H1 (cell line): ENCODE measurements at regions not wholly inside any gene's neighbourhood (a gene's known extent, or its start where the extent isn't known, plus 50 kb on each side); places are given as distances from the start of the nearest gene placed in this dataset.
A peak's percentile ranks its signal among the peaks of the same experiment; 100 is the strongest.

Experiments used
- CTCF ChIA-PET: fragments of 300-600 bp; sonication (Branson Sonifier 250); formaldehyde crosslinking; loops from one replicate; lab custom pipeline; 2021; ENCODE audit not compliant: partially characterized antibody; lab: Charles Lee
- POLR2A ChIA-PET: fragments of 300-600 bp; sonication (Branson Sonifier 250); formaldehyde crosslinking; loops from one replicate; lab custom pipeline; 2021; ENCODE audit warnings: inconsistent platforms; ENCODE audit not compliant: partially characterized antibody; lab: Charles Lee
- DNase-seq, 2 experiments: peaks; one replicate each; pipeline versions ENCODE4 v3.0.0 to v3.0.0-alpha.2; 2010 to 2022; ENCODE audit warnings: low spot score in 2 of 2, low read depth in 1 of 2, mixed read lengths in 1 of 2
- FAIRE-seq: peaks from 2 replicates; lab custom pipeline; 2011; peaks lifted over from hg19 to GRCh38; lab: Jason Lieb, UNC
- H2AFZ ChIP-seq: 2 replicates; pipeline ENCODE4 v1.8.1; 2012; ENCODE audit warnings: low read length, inconsistent platforms
- H2AK5ac ChIP-seq: 2 replicates; pipeline ENCODE4 v1.6.1; 2013; ENCODE audit warnings: low read depth, low read length
- H2BK120ac ChIP-seq: replicated peaks from 2 replicates; pipeline ENCODE3; 2013; ENCODE audit warnings: low read depth, low read length, inconsistent platforms
- H2BK12ac ChIP-seq: 2 replicates; pipeline ENCODE4 v1.6.1; 2013; ENCODE audit warnings: low read depth, low read length
- H2BK15ac ChIP-seq: 2 replicates; pipeline ENCODE4 v1.6.1; 2013; ENCODE audit warnings: low read length
- H2BK20ac ChIP-seq: 2 replicates; pipeline ENCODE4 v1.6.1; 2013; ENCODE audit warnings: low read length
- H2BK5ac ChIP-seq: 2 replicates; pipeline ENCODE4 v1.6.1; 2013; ENCODE audit warnings: low read depth, low read length
- H3K14ac ChIP-seq: 2 replicates; pipeline ENCODE4 v1.6.1; 2013; ENCODE audit warnings: inconsistent platforms; ENCODE audit not compliant: insufficient read length
- H3K18ac ChIP-seq: 2 replicates; pipeline ENCODE4 v1.6.1; 2013; ENCODE audit warnings: low read length; ENCODE audit errors: extremely low read depth
- H3K23ac ChIP-seq: 2 replicates; pipeline ENCODE4 v1.6.1; 2013; ENCODE audit warnings: inconsistent platforms; ENCODE audit not compliant: insufficient read length
- H3K23me2 ChIP-seq: 2 replicates; pipeline ENCODE4 v1.6.1; 2013; ENCODE audit warnings: low read depth, low read length
- H3K27ac ChIP-seq: 2 replicates; pipeline ENCODE4 v1.6.1; 2011; ENCODE audit warnings: low read depth, low read length, inconsistent platforms
- H3K27me3 ChIP-seq, 4 experiments: replicated peaks in 1 of 4; 1 replicate in 1 of 4; 2 replicates in 3 of 4; pipeline versions ENCODE4 v1.6.1 to v1.8.1; 2011 to 2013; ENCODE audit warnings: low read length in 3 of 4, mild to moderate bottlenecking in 3 of 4, inconsistent platforms in 2 of 4, mixed read lengths in 2 of 4, moderate library complexity in 1 of 4; ENCODE audit not compliant: control insufficient read depth in 3 of 4, insufficient read depth in 3 of 4; ENCODE audit errors: extremely low read depth in 1 of 4
- H3K36me3 ChIP-seq, 4 experiments: 2 replicates each; pipeline versions ENCODE4 v1.6.1 to v1.8.1; 2011 to 2013; ENCODE audit warnings: mild to moderate bottlenecking in 4 of 4, low read length in 3 of 4, moderate library complexity in 2 of 4, control low read depth in 1 of 4, inconsistent platforms in 1 of 4; ENCODE audit not compliant: insufficient read depth in 4 of 4, control insufficient read depth in 2 of 4
- H3K4ac ChIP-seq: replicated peaks from 2 replicates; pipeline ENCODE3; 2013; ENCODE audit warnings: low read length, low read depth, mixed read lengths, inconsistent platforms; ENCODE audit not compliant: insufficient read length
- H3K4me1 ChIP-seq, 4 experiments: replicated peaks in 1 of 4; 1 replicate in 1 of 4; 2 replicates in 3 of 4; pipeline versions ENCODE4 v1.6.1 to v1.8.1; 2011 to 2013; ENCODE audit warnings: low read length in 3 of 4, inconsistent platforms in 2 of 4, mixed read lengths in 1 of 4; ENCODE audit not compliant: insufficient read depth in 4 of 4, control insufficient read depth in 3 of 4
- H3K4me2 ChIP-seq, 2 experiments: 2 replicates each; pipeline versions ENCODE4 v1.6.1 to v1.8.1; 2011 to 2013; ENCODE audit warnings: low read depth in 2 of 2, low read length in 2 of 2, control low read depth in 1 of 2, inconsistent platforms in 1 of 2, mild to moderate bottlenecking in 1 of 2; ENCODE audit not compliant: insufficient read depth in 1 of 2
- H3K4me3 ChIP-seq, 4 experiments: fragments of 200-600, 300-600 bp in 1 of 4; sonication (generic), shearing (Covaris generic), sonication (Bioruptor Twin) in 1 of 4; 2 replicates each; pipeline versions ENCODE4 v1.5.1 to v1.8.1; 2011 to 2016; ENCODE audit warnings: low read length in 4 of 4, low read depth in 3 of 4, control low read depth in 2 of 4, inconsistent platforms in 2 of 4, mild to moderate bottlenecking in 2 of 4, mixed read lengths in 1 of 4, moderate library complexity in 1 of 4; ENCODE audit not compliant: insufficient read depth in 2 of 4; ENCODE audit errors: extremely low read depth in 1 of 4
- H3K56ac ChIP-seq: replicated peaks from 2 replicates; pipeline ENCODE3; 2013; ENCODE audit warnings: low read depth, mild to moderate bottlenecking, mixed read lengths, low read length, inconsistent platforms; ENCODE audit not compliant: insufficient read length
- H3K79me1 ChIP-seq: 2 replicates; pipeline ENCODE4 v1.6.1; 2013; ENCODE audit warnings: low read depth, low read length, control low read depth
- H3K79me2 ChIP-seq, 2 experiments: 2 replicates each; pipeline versions ENCODE4 v1.6.1 to v1.8.1; 2012 to 2013; ENCODE audit warnings: low read length in 2 of 2, mild to moderate bottlenecking in 2 of 2, inconsistent platforms in 1 of 2; ENCODE audit not compliant: insufficient read depth in 2 of 2, control insufficient read depth in 1 of 2
- H3K9ac ChIP-seq, 4 experiments: replicated peaks in 1 of 4; 1 replicate in 1 of 4; 2 replicates in 3 of 4; pipeline versions ENCODE4 v1.6.1 to v1.8.1; 2011 to 2013; ENCODE audit warnings: low read depth in 3 of 4, low read length in 3 of 4, control low read depth in 2 of 4, mild to moderate bottlenecking in 2 of 4, moderate library complexity in 2 of 4, inconsistent platforms in 1 of 4; ENCODE audit errors: extremely low read depth in 1 of 4
- H3K9me3 ChIP-seq, 2 experiments: 2 replicates each; pipeline versions ENCODE4 v1.6.1 to v1.8.1; 2012 to 2013; ENCODE audit warnings: mild to moderate bottlenecking in 2 of 2, moderate library complexity in 2 of 2, control low read depth in 1 of 2, inconsistent platforms in 1 of 2, low read depth in 1 of 2, low read length in 1 of 2, mixed read lengths in 1 of 2; ENCODE audit not compliant: insufficient read depth in 2 of 2
- H4K20me1 ChIP-seq, 2 experiments: replicated peaks in 1 of 2; 2 replicates each; pipeline versions ENCODE3 to v1.8.1; 2011 to 2013; ENCODE audit warnings: inconsistent platforms in 2 of 2, low read length in 2 of 2, mild to moderate bottlenecking in 1 of 2; ENCODE audit not compliant: insufficient read depth in 2 of 2, control insufficient read depth in 1 of 2
- H4K5ac ChIP-seq: 2 replicates; pipeline ENCODE4 v1.6.1; 2013; ENCODE audit warnings: low read length, low read depth, mixed read lengths, inconsistent platforms; ENCODE audit not compliant: insufficient read length
- H4K8ac ChIP-seq: 2 replicates; pipeline ENCODE4 v1.8.0; 2013; ENCODE audit warnings: mild to moderate bottlenecking, moderate library complexity, low read length, inconsistent platforms; ENCODE audit not compliant: insufficient read depth; ENCODE audit errors: extremely low read depth
- H4K91ac ChIP-seq: replicated peaks from 2 replicates; pipeline ENCODE3; 2013; ENCODE audit warnings: low read length, mixed read lengths, inconsistent platforms; ENCODE audit not compliant: insufficient read length
- WGBS, 2 experiments: shearing (Covaris generic) in 1 of 2; methylation state at CpG; one replicate each; pipeline versions ENCODE4 v1.1.6 to v1.1.7; 2013 to 2015; ENCODE audit warnings: low lambda C conversion rate in 2 of 2, mixed read lengths in 2 of 2, inconsistent platforms in 1 of 2, low coverage in 1 of 2, missing lambda C conversion rate in 1 of 2; ENCODE audit not compliant: insufficient replicate concordance in 2 of 2, insufficient coverage in 1 of 2, insufficient read length in 1 of 2; ENCODE audit errors: extremely low coverage in 1 of 2, missing lambda C conversion rate in 1 of 2; 5-methylcytosine and 5-hydroxymethylcytosine counted together

DNA sequence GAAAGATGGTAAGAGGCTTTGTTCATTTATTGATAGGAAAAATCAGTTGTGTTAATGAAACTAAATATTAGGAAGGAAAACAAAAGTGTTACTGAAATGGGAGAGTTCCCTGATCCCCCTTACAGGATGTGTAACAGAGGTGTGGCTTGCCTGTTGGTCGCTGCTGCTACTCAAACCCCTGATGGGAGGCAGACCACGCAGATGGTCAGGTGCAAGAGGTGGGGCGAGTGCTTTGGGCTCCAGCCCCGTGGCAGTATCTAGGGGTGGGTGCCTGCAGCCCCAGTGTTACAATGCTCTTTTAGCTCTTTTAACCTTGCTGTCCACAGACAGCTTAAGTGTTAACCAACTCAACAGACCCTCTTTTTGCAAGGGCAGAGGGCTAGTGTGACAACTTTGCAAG lies 319.6 kb upstream of the DCN start:
- 0 out of 2 replicates have a peak overlapping the region, but pooled peaks have one; percentile 40 for H2AFZ ChIP-seq
- FAIRE-seq (no peak), DNase-seq (no peak)
- no peak overlapping the region for H3K56ac ChIP-seq
- no peak overlapping the region for H2AK5ac ChIP-seq
- H3K23me2 ChIP-seq, result no peaks in the 10 kb centered on the region
- H2BK20ac ChIP-seq, result no peak overlapping the region
- no peak overlapping the region for H3K14ac ChIP-seq
- no peaks in the 10 kb centered on the region for H4K20me1 ChIP-seq
- no peaks in the 10 kb centered on the region for H3K36me3 ChIP-seq
- no peaks in the 10 kb centered on the region for H3K79me2 ChIP-seq
- H3K4me3 ChIP-seq, result no peak overlapping the region
- no peak overlapping the region for H3K4me2 ChIP-seq
- H4K8ac ChIP-seq, result no peak overlapping the region
- no peak overlapping the region for H4K91ac ChIP-seq
- no peak overlapping the region for H4K5ac ChIP-seq
- H3K79me1 ChIP-seq, result no peaks in the 10 kb centered on the region
- H3K9ac ChIP-seq, result no peak overlapping the region
- 0 out of 4 replicates have a peak, but pooled peaks cover 0 to 2% of the 10 kb centered on the region in 2 experiments for H3K9me3 ChIP-seq
- WGBS, 2 experiments, result 75% methylated on average over 4 of the region's 4 CpGs; no CpG with 5 or more reads in 1 of the 2 experiments
- no peak overlapping the region for H3K23ac ChIP-seq
- H3K27ac ChIP-seq, result no peak overlapping the region
- H3K18ac ChIP-seq, result no peak overlapping the region
- H2BK12ac ChIP-seq, result no peak overlapping the region
- POLR2A ChIA-PET, result no interaction called here
- no peaks in the 10 kb centered on the region for H3K4me1 ChIP-seq
- no peak overlapping the region for H2BK15ac ChIP-seq
- no peak overlapping the region for H2BK120ac ChIP-seq
- CTCF ChIA-PET, result interaction anchor here (1.0 kb wide), 1 partner anchor 10 kb away, joined by 3 read pairs; no protein-coding TSS in a partner anchor
- H3K27me3 ChIP-seq, result no peaks in the 10 kb centered on the region
- H3K4ac ChIP-seq, result no peak overlapping the region
- no peak overlapping the region for H2BK5ac ChIP-seq
